ENCODE measurements at regions not wholly inside any gene's neighbourhood (a gene's known extent, or its start where the extent isn't known, plus 50 kb on each side); places are given as distances from the start of the nearest gene placed in this dataset.

DNA sequence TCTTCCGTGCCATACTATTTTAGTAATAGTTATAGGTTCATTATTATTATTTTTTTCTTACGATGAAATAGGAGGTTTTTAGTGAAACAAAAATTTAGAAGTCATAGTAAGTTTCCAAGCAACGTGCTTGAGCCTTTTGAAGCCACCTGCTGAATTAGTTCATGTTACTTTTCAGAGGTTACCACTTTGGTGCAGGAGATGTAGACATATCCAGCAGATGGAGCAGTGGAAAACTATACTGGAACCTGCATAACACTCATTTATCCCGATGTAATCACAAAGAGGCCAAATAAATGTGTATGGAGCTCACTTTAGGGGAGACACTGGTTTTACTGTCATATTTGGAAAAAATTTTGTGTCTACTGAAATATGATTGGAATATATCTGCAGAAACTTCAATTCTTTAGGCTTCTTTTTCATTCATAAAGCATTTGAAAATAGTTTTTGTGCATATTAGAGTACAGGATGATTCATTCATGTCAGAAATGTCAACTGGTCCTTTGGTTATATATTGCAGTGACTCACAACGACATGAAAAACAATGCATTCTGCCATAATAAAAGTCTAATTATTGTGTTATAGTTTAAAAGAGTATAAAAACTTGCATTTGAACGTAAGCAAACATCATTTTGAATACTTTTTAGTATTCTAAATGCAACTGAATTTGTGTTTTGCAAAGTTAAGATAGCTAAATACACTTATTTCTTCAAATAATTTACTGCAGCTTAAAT, 2182.9 kb upstream of the TENM3 start:
- Histone ChIP-seq H3K4me3 (ENCODE audit: low read length) (peak overlapping the region; percentile 51), H3K27ac (ENCODE audit: low read length) (no peak overlapping the region), H3K27me3 (ENCODE audit: control insufficient read depth, insufficient read depth, low read length) (peaks cover 37% of the 10 kb centered on the region), H3K4me1 (ENCODE audit: control insufficient read depth, insufficient read depth, low read length) (peaks cover 3% of the 10 kb centered on the region), H3K36me3 (ENCODE audit: control insufficient read depth, insufficient read depth, low read length) (no peaks in the 10 kb centered on the region), H3K9me3 (ENCODE audit: control insufficient read depth, low read depth, low read length) (peaks cover 5% of the 10 kb centered on the region)
- 63% methylated on average over 2 of the region's 6 CpGs for WGBS (ENCODE audit: insufficient coverage, low lambda C conversion rate)
- peak in 1 of 2 donors; percentile 14 for DNase-seq

- no peak overlapping the region for H3K4me3 ChIP-seq (ENCODE audit: low read length)
- peaks cover 10% of the 10 kb centered on the region for H3K27me3 ChIP-seq (ENCODE audit: control insufficient read depth, insufficient read depth, low read length)
- DNase-seq = peak in 1 of 2 donors; percentile 49
- peaks cover 6% of the 10 kb centered on the region for H3K4me1 ChIP-seq (ENCODE audit: control insufficient read depth, insufficient read depth, low read length)
- H3K27ac ChIP-seq (ENCODE audit: low read length) = no peak overlapping the region
- no peaks in the 10 kb centered on the region for H3K36me3 ChIP-seq (ENCODE audit: control insufficient read depth, insufficient read depth, low read length)
- WGBS (ENCODE audit: insufficient coverage, low lambda C conversion rate) = 56% methylated on average over 1 of the region's 2 CpGs
- H3K9me3 ChIP-seq (ENCODE audit: control insufficient read depth, low read depth, low read length) = no peaks in the 10 kb centered on the region
Measured at GRCh38 chr4:180081072-180081471, 2162.1 kb upstream of the TENM3 start.

- H3K4me3 ChIP-seq (ENCODE audit: low read length) = no peak overlapping the region
- no peaks in the 10 kb centered on the region for H3K36me3 ChIP-seq (ENCODE audit: control insufficient read depth, insufficient read depth, low read length)
- H3K27me3 ChIP-seq (ENCODE audit: control insufficient read depth, insufficient read depth, low read length) = peaks cover 3% of the 10 kb centered on the region
- H3K9me3 ChIP-seq (ENCODE audit: control insufficient read depth, low read depth, low read length) = no peaks in the 10 kb centered on the region
- no peak for DNase-seq
- WGBS (ENCODE audit: insufficient coverage, low lambda C conversion rate) = 100% methylated on average over 2 of the region's 4 CpGs
- no peak overlapping the region for H3K27ac ChIP-seq (ENCODE audit: low read length)
- peaks cover 6% of the 10 kb centered on the region for H3K4me1 ChIP-seq (ENCODE audit: control insufficient read depth, insufficient read depth, low read length)
Measured at GRCh38 chr4:180084561-180084960, 2158.6 kb upstream of the TENM3 start.

GRCh38 chr4:180086480-180087190, 2156.6 kb upstream of the TENM3 start:
- 70% methylated on average over 1 of the region's 2 CpGs for WGBS (ENCODE audit: insufficient coverage, low lambda C conversion rate)
- Histone ChIP-seq H3K4me1 (ENCODE audit: control insufficient read depth, insufficient read depth, low read length) (peaks cover 3% of the 10 kb centered on the region), H3K36me3 (ENCODE audit: control insufficient read depth, insufficient read depth, low read length) (no peaks in the 10 kb centered on the region), H3K27me3 (ENCODE audit: control insufficient read depth, insufficient read depth, low read length) (no peaks in the 10 kb centered on the region), H3K27ac (ENCODE audit: low read length) (no peak overlapping the region), H3K9me3 (ENCODE audit: control insufficient read depth, low read depth, low read length) (no peaks in the 10 kb centered on the region), H3K4me3 (ENCODE audit: low read length) (no peak overlapping the region)
- no peak for DNase-seq

GRCh38 chr4:180098586-180098985, 2144.6 kb upstream of the TENM3 start:
- Histone ChIP-seq H3K36me3 (ENCODE audit: control insufficient read depth, insufficient read depth, low read length) (no peaks in the 10 kb centered on the region), H3K27ac (ENCODE audit: low read length) (no peak overlapping the region), H3K4me3 (ENCODE audit: low read length) (no peak overlapping the region), H3K4me1 (ENCODE audit: control insufficient read depth, insufficient read depth, low read length) (no peaks in the 10 kb centered on the region), H3K27me3 (ENCODE audit: control insufficient read depth, insufficient read depth, low read length) (no peaks in the 10 kb centered on the region), H3K9me3 (ENCODE audit: control insufficient read depth, low read depth, low read length) (no peaks in the 10 kb centered on the region)
- no peak for DNase-seq

DNA sequence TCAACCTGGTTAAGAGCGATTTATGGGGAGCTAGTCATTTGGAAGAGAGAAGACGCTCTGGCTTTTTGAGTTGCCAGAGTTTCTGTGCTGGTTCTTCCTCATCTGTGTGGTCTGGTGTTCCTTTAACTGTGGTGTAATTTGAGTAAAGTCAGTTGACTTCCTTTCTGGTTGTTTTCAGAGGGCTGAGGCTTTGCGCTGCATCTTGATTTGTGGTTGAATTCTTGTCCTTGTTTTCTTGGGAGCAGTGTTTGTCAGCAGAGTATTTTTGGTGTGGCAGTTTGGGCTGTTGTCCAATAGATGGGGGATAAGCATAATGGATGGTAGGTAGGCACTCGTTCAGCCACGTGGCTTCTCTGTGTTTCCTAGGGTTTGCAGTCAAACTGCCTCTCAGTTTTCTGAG, 2143.2 kb upstream of the TENM3 start:
- no peak overlapping the region for H3K27ac ChIP-seq (ENCODE audit: low read length)
- H3K4me3 ChIP-seq (ENCODE audit: low read length) = no peak overlapping the region
- H3K27me3 ChIP-seq (ENCODE audit: control insufficient read depth, insufficient read depth, low read length) = no peaks in the 10 kb centered on the region
- WGBS (ENCODE audit: insufficient coverage, low lambda C conversion rate) = 100% methylated on average over 1 of the region's 5 CpGs
- DNase-seq = no peak
- H3K9me3 ChIP-seq (ENCODE audit: control insufficient read depth, low read depth, low read length) = no peaks in the 10 kb centered on the region
- H3K36me3 ChIP-seq (ENCODE audit: control insufficient read depth, insufficient read depth, low read length) = no peaks in the 10 kb centered on the region
- no peaks in the 10 kb centered on the region for H3K4me1 ChIP-seq (ENCODE audit: control insufficient read depth, insufficient read depth, low read length)

DNA sequence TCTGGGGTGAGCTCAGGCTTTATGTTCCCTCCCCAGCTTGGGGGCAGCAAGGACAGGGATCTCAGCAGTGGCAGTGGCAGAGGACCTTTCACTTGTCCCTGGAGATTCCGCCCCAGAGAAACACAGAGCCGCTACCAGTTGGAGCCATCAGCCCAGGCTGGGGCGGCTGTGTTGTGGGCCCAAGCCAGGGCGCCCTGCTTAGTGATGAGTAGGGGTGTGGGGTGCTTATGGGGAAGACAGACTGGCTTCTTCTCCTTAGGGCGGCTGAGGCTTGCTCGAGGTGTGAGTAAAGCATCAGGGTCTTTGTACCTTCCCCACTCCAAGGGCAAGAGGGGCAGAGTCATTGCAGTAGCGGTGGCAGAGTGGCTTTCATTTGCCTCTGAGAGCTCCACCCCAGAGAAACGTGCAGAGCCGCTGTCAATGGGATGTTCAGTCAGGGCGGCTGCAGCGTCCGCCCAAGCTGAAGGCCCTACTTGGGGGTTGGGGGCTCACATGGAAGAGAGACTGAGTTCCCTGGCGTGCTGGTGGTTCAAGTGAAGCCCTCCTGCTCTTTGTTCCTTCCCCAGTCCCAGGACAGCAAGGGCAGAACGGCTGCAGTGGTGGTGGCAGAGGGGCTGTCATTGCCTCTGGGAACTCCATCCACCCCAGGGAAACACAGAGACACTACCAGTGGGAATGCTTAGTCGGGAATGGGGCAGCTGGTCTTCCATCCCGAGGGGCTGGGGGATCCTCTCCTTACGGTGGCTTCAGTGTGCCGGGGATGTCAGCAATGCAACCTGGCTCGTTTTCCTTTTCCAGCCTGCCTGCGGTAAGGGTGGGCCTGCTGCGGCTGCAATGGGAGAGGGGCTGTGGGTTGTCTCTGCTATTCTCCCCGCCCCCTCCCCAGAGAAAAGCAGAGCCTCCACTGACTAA, 2142.5 kb upstream of the TENM3 start:
- WGBS (ENCODE audit: insufficient coverage, low lambda C conversion rate) = no CpG with 5 or more reads among the region's 22 CpGs
- Histone ChIP-seq H3K36me3 (ENCODE audit: control insufficient read depth, insufficient read depth, low read length) (no peaks in the 10 kb centered on the region), H3K4me3 (ENCODE audit: low read length) (no peak overlapping the region), H3K27ac (ENCODE audit: low read length) (no peak overlapping the region), H3K27me3 (ENCODE audit: control insufficient read depth, insufficient read depth, low read length) (no peaks in the 10 kb centered on the region), H3K4me1 (ENCODE audit: control insufficient read depth, insufficient read depth, low read length) (no peaks in the 10 kb centered on the region), H3K9me3 (ENCODE audit: control insufficient read depth, low read depth, low read length) (no peaks in the 10 kb centered on the region)
- no peak for DNase-seq

DNA sequence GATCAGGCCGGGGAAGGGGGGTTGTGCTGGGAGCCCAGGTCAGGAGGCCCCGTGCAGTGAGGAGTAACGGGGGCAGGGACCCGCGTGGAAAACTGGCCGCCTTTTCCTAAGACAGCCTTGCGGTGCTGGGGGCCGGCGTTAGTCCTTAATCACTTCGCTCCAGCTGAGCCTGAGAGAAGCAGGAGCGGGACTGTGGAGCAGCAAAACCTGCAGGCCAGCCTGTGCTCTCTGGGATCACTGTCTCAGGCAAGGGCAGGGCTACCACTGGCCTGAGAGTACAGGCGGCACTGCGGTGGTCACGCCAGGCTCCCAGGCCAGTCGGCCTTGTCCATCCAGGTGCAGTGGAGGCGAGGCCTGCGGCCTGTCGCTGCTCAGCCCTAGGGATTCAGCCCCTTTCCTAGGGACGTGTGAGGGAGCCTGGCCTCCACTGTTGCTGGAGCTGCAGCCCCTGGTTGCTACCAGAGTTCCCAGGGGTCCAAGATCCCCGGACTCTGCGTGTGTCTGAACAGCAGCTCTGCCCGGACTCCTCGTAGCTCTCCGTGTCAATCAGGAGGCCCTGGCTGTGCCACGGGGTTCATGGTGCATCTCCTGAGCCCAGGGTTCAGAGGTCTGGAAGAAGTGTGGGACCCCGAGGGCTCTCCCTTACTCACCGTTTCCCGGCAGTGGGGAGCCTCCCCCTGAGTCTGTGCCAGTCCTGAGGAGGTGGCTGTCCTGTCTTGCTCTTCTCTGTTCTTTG, 2141.7 kb upstream of the TENM3 start:
- WGBS (ENCODE audit: insufficient coverage, low lambda C conversion rate) = no CpG with 5 or more reads among the region's 28 CpGs
- no peak overlapping the region for H3K4me3 ChIP-seq (ENCODE audit: low read length)
- no peaks in the 10 kb centered on the region for H3K27me3 ChIP-seq (ENCODE audit: control insufficient read depth, insufficient read depth, low read length)
- H3K27ac ChIP-seq (ENCODE audit: low read length) = no peak overlapping the region
- H3K9me3 ChIP-seq (ENCODE audit: control insufficient read depth, low read depth, low read length) = no peaks in the 10 kb centered on the region
- no peaks in the 10 kb centered on the region for H3K36me3 ChIP-seq (ENCODE audit: control insufficient read depth, insufficient read depth, low read length)
- no peaks in the 10 kb centered on the region for H3K4me1 ChIP-seq (ENCODE audit: control insufficient read depth, insufficient read depth, low read length)
- no peak for DNase-seq

DNA sequence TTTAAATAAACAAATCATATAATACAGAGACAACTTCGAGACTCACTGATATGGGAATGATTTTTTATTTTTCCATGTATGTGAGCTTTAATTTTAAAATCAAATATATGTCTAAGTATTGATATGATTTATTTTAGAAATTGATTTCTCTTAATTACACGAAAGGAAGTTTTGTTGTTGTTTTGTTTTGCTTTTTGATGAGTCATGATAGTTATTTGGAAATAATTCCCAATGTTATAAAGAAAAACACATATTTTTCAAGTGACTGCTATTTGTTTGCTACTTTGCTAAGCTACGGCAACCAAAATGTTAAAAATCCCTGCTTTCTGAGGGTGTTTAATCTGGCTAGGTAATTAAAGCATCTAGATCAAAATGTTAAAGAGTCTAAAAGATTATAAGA, 2139.4 kb upstream of the TENM3 start:
- WGBS (ENCODE audit: insufficient coverage, low lambda C conversion rate) = 97% methylated on average over 3 of the region's 3 CpGs
- Histone ChIP-seq H3K27me3 (ENCODE audit: control insufficient read depth, insufficient read depth, low read length) (no peaks in the 10 kb centered on the region), H3K4me1 (ENCODE audit: control insufficient read depth, insufficient read depth, low read length) (no peaks in the 10 kb centered on the region), H3K9me3 (ENCODE audit: control insufficient read depth, low read depth, low read length) (no peaks in the 10 kb centered on the region), H3K36me3 (ENCODE audit: control insufficient read depth, insufficient read depth, low read length) (no peaks in the 10 kb centered on the region), H3K4me3 (ENCODE audit: low read length) (no peak overlapping the region), H3K27ac (ENCODE audit: low read length) (no peak overlapping the region)
- no peak for DNase-seq

- Histone ChIP-seq H3K36me3 (ENCODE audit: control insufficient read depth, insufficient read depth, low read length) (no peaks in the 10 kb centered on the region), H3K9me3 (ENCODE audit: control insufficient read depth, low read depth, low read length) (no peaks in the 10 kb centered on the region), H3K4me3 (ENCODE audit: low read length) (no peak overlapping the region), H3K27me3 (ENCODE audit: control insufficient read depth, insufficient read depth, low read length) (no peaks in the 10 kb centered on the region), H3K27ac (ENCODE audit: low read length) (no peak overlapping the region), H3K4me1 (ENCODE audit: control insufficient read depth, insufficient read depth, low read length) (no peaks in the 10 kb centered on the region)
- DNase-seq = no peak
- 100% methylated on average over 2 of the region's 3 CpGs for WGBS (ENCODE audit: insufficient coverage, low lambda C conversion rate)
Measured at GRCh38 chr4:180105362-180105761, 2137.8 kb upstream of the TENM3 start.
